HepG2 (cell line): ENCODE measurements at regions not wholly inside any gene's neighbourhood (a gene's known extent, or its start where the extent isn't known, plus 50 kb on each side); places are given as distances from the start of the nearest gene placed in this dataset.

Experiments
- ATAC-seq: fragments of 200-7000 bp; cut with Tn5 transposase; 3 replicates; pipeline ENCODE4 v1.9.1; 2020; ENCODE audit warnings: mild to moderate bottlenecking, moderate library complexity
- BruUV-seq: library from RNA; stranded (reverse); fragments of 400-500 nt; replicated peaks from 2 replicates; lab custom pipeline; 2021; lab: Mats Ljungman, UMichigan
- CTCF ChIA-PET: fragments of 300-600 bp; formaldehyde crosslinking; extraction: SDS; loops from one replicate; lab custom pipeline; 2021; ENCODE audit warnings: low total read pairs, inconsistent platforms, low intra/inter-chr PET ratio; lab: Yijun Ruan, JAX
- POLR2A ChIA-PET: fragments of 350-600 bp; sonication (Branson Sonifier 250); formaldehyde crosslinking; loops from one replicate; lab custom pipeline; 2020; ENCODE audit warnings: antibody characterized with exemption, inconsistent platforms; lab: Yijun Ruan, JAX
- DNase-seq: peaks from one replicate; pipeline ENCODE4 v3.0.0-alpha.2; 2015; ENCODE audit warnings: low spot score
- FAIRE-seq: peaks from 3 replicates; lab custom pipeline; 2011; peaks lifted over from hg19 to GRCh38; lab: Jason Lieb, UNC
- H2AFZ ChIP-seq: one replicate; pipeline ENCODE4 v1.6.1; 2011; ENCODE audit warnings: low read length, inconsistent platforms
- H3K27ac ChIP-seq: fragments of 300-600 bp; 3 replicates; pipeline ENCODE4 v1.8.0; 2011; ENCODE audit warnings: mixed run types, mild to moderate bottlenecking, mixed read lengths, low read length, inconsistent platforms; ENCODE audit not compliant: insufficient read depth; ENCODE audit errors: extremely low read length
- H3K27me3 ChIP-seq, 2 experiments: fragments of 200-600 bp in 1 of 2; 2 replicates in 1 of 2; 3 replicates in 1 of 2; pipeline versions ENCODE4 v1.6.0 to v1.8.0; 2011; ENCODE audit warnings: low read length in 2 of 2, mild to moderate bottlenecking in 2 of 2, moderate library complexity in 2 of 2, inconsistent platforms in 1 of 2; ENCODE audit not compliant: insufficient read depth in 2 of 2, control insufficient read depth in 1 of 2
- H3K36me3 ChIP-seq, 2 experiments: fragments of 200-600 bp in 1 of 2; replicated peaks in 1 of 2; 2 replicates in 1 of 2; 3 replicates in 1 of 2; pipeline versions ENCODE4 v1.5.1 to v1.8.0; 2011; ENCODE audit warnings: low read length in 2 of 2, inconsistent platforms in 1 of 2; ENCODE audit not compliant: insufficient read depth in 2 of 2, control insufficient read depth in 1 of 2
- H3K4me1 ChIP-seq: 2 replicates; pipeline ENCODE4 v1.5.1; 2012; ENCODE audit warnings: low read length, inconsistent platforms; ENCODE audit not compliant: insufficient read depth
- H3K4me2 ChIP-seq: 2 replicates; pipeline ENCODE4 v1.6.0; 2011; ENCODE audit warnings: low read depth, low read length, inconsistent platforms
- H3K4me3 ChIP-seq, 3 experiments: fragments of 200-600 bp in 1 of 3; sonication (generic), shearing (Covaris generic) in 1 of 3; replicated peaks in 1 of 3; 2 replicates each; pipeline ENCODE4 v1.5.1; 2011 to 2016; ENCODE audit warnings: low read length in 3 of 3, inconsistent platforms in 2 of 3, low read depth in 2 of 3, mild to moderate bottlenecking in 2 of 3, control low read depth in 1 of 3, mixed read lengths in 1 of 3; ENCODE audit not compliant: insufficient read depth in 1 of 3
- H3K79me2 ChIP-seq: one replicate; pipeline ENCODE4 v1.6.1; 2011; ENCODE audit warnings: low read length, inconsistent platforms; ENCODE audit not compliant: insufficient read depth
- H3K9ac ChIP-seq: 2 replicates; pipeline ENCODE4 v1.6.0; 2011; ENCODE audit warnings: mild to moderate bottlenecking, low read depth, low read length, inconsistent platforms; ENCODE audit not compliant: insufficient read depth
- H3K9me3 ChIP-seq: 2 replicates; pipeline ENCODE4 v1.5.1; 2012; ENCODE audit warnings: mild to moderate bottlenecking, low read length
- H4K20me1 ChIP-seq: 2 replicates; pipeline ENCODE4 v1.6.0; 2011; ENCODE audit warnings: inconsistent platforms, mild to moderate bottlenecking, low read length, moderate library complexity; ENCODE audit not compliant: insufficient read depth
- LCORL ChIP-seq, 2 experiments: fragments of 450-650 bp in 1 of 2; sonication (generic) in 1 of 2; formaldehyde crosslinking in 1 of 2; IDR thresholded peaks; 2 replicates each; pipeline versions ENCODE4 v1.5.0 to v1.6.1; 2017 to 2020; ENCODE audit warnings: antibody characterized with exemption in 1 of 2, missing genetic modification reagents in 1 of 2
- RFXANK ChIP-seq: IDR thresholded peaks from 2 replicates; pipeline ENCODE4 v1.6.1; 2016
- SALL1 ChIP-seq: sonication (generic); formaldehyde crosslinking; IDR thresholded peaks from 2 replicates; pipeline ENCODE4 v1.8.0; 2022; ENCODE audit warnings: mild to moderate bottlenecking, missing genetic modification reagents
- YEATS2 ChIP-seq: sonication (generic); formaldehyde crosslinking; IDR thresholded peaks from 2 replicates; pipeline ENCODE4 v1.4.0; 2020; ENCODE audit warnings: missing genetic modification reagents, borderline replicate concordance
- ZFP62 ChIP-seq: sonication (generic); formaldehyde crosslinking; IDR thresholded peaks from 2 replicates; pipeline ENCODE4 v1.4.0; 2020; ENCODE audit warnings: missing genetic modification reagents
- ZFP82 ChIP-seq: sonication (generic); formaldehyde crosslinking; IDR thresholded peaks from 2 replicates; pipeline ENCODE4 v1.5.1; 2020; ENCODE audit warnings: mild to moderate bottlenecking, missing genetic modification reagents, borderline replicate concordance
- ZNF12 ChIP-seq: sonication (generic); formaldehyde crosslinking; IDR thresholded peaks from 2 replicates; pipeline ENCODE4 v1.5.0; 2020; ENCODE audit warnings: missing genetic modification reagents
- ZNF501 ChIP-seq: sonication (generic); formaldehyde crosslinking; IDR thresholded peaks from 2 replicates; pipeline ENCODE4 v1.5.1; 2020; ENCODE audit warnings: mild to moderate bottlenecking, moderate library complexity, missing genetic modification reagents
- ZNF660 ChIP-seq: sonication (generic); formaldehyde crosslinking; IDR thresholded peaks from 2 replicates; pipeline ENCODE4 v1.5.1; 2020; ENCODE audit warnings: mild to moderate bottlenecking, low read depth, missing genetic modification reagents, borderline replicate concordance
- ZSCAN30 ChIP-seq: sonication (generic); formaldehyde crosslinking; IDR thresholded peaks from 2 replicates; pipeline ENCODE4 v1.5.0; 2020; ENCODE audit warnings: mild to moderate bottlenecking, missing genetic modification reagents
- WGBS: methylation state at CpG from one replicate; pipeline ENCODE4 v1.1.6; 2017; ENCODE audit warnings: low lambda C conversion rate; 5-methylcytosine and 5-hydroxymethylcytosine counted together
- in situ Hi-C: cut with HindIII; loops from 2 replicates; pipeline ENCODE4 v1.10.0; 2017; ENCODE audit warnings: low pct_unique_long_range_greater_than_20kb; ENCODE audit not compliant: extremely low pct_ligation_motif_present
- intact Hi-C: fragments of 100-400 bp; cut with micrococcal nuclease; formaldehyde crosslinking; loops from one replicate; pipeline ENCODE4 v1.10.0; 2022; ENCODE audit not compliant: unreplicated experiment
- TF ChIP-seq, protein P1 (sequence below), 2 experiments: fragments of 450-650 bp in 1 of 2; sonication (generic) in 1 of 2; formaldehyde crosslinking in 1 of 2; IDR thresholded peaks; 2 replicates each; pipeline versions ENCODE4 v1.6.1 to v1.8.0; 2016 to 2022; ENCODE audit warnings: antibody characterized with exemption in 1 of 2, mild to moderate bottlenecking in 1 of 2, missing genetic modification reagents in 1 of 2
- TF ChIP-seq, protein P2 (sequence below): IDR thresholded peaks from 2 replicates; pipeline ENCODE4 v1.6.1; 2016; ENCODE audit warnings: low read depth, control low read depth

- no peak overlapping the region for H2AFZ ChIP-seq
- WGBS = 36% methylated on average over 5 of the region's 6 CpGs
- no peaks in the 10 kb centered on the region for H3K9me3 ChIP-seq
- ChIA-PET POLR2A (interaction anchor here (0.7 to 0.9 kb wide), 2 partner anchors 22 to 329 kb away, joined by 3 to 4 read pairs; no protein-coding TSS in a partner anchor), CTCF (interaction anchor here (1.5 to 2.3 kb wide), 2 partner anchors 301 to 334 kb away, joined by 7 to 13 read pairs; no protein-coding TSS in a partner anchor)
- peak; percentile 95 for ATAC-seq
- H3K36me3 ChIP-seq = no peaks in the 10 kb centered on the region
- 0 out of 5 replicates have a peak, but pooled peaks cover 0 to 2% of the 10 kb centered on the region in 2 experiments for H3K27me3 ChIP-seq
- H4K20me1 ChIP-seq = no peaks in the 10 kb centered on the region
- DNase-seq = peak; percentile 75
- FAIRE-seq = no peak
- peaks cover 28% of the 10 kb centered on the region for H3K4me1 ChIP-seq
- no peak overlapping the region for H3K9ac ChIP-seq
- peak overlapping the region in 1 of 3 experiments; percentile 36; a peak in 1 of 6 replicates for H3K4me3 ChIP-seq
- H3K4me2 ChIP-seq = peak overlapping the region; percentile 60
- intact Hi-C loops = loop anchor here (1.0 to 5.0 kb wide), 3 partner anchors 53 to 335 kb away; no protein-coding TSS in a partner anchor
- H3K79me2 ChIP-seq = no peaks in the 10 kb centered on the region
- no TSS peak for BruUV-seq
- in situ Hi-C loops = loop anchor here (10.0 kb wide), 1 partner anchor 327 kb away; no protein-coding TSS in a partner anchor
- H3K27ac ChIP-seq = no peak overlapping the region
- no peak for TF ChIP-seq ZNF660
- TF ChIP-seq ZNF12 (CRISPR knock-in tag) = no peak
- no peak for TF ChIP-seq ZNF501 (CRISPR knock-in tag)
- no peak for TF ChIP-seq LCORL (IDR thresholded peaks at IDR 0.05)
- TF ChIP-seq LCORL (CRISPR knock-in tag; IDR thresholded peaks at IDR 0.05) = peak; percentile 28; the same call in 1 of the 2 replicates
- TF ChIP-seq RFXANK (CRISPR knock-in tag) = no peak
- TF ChIP-seq, protein P1, sequence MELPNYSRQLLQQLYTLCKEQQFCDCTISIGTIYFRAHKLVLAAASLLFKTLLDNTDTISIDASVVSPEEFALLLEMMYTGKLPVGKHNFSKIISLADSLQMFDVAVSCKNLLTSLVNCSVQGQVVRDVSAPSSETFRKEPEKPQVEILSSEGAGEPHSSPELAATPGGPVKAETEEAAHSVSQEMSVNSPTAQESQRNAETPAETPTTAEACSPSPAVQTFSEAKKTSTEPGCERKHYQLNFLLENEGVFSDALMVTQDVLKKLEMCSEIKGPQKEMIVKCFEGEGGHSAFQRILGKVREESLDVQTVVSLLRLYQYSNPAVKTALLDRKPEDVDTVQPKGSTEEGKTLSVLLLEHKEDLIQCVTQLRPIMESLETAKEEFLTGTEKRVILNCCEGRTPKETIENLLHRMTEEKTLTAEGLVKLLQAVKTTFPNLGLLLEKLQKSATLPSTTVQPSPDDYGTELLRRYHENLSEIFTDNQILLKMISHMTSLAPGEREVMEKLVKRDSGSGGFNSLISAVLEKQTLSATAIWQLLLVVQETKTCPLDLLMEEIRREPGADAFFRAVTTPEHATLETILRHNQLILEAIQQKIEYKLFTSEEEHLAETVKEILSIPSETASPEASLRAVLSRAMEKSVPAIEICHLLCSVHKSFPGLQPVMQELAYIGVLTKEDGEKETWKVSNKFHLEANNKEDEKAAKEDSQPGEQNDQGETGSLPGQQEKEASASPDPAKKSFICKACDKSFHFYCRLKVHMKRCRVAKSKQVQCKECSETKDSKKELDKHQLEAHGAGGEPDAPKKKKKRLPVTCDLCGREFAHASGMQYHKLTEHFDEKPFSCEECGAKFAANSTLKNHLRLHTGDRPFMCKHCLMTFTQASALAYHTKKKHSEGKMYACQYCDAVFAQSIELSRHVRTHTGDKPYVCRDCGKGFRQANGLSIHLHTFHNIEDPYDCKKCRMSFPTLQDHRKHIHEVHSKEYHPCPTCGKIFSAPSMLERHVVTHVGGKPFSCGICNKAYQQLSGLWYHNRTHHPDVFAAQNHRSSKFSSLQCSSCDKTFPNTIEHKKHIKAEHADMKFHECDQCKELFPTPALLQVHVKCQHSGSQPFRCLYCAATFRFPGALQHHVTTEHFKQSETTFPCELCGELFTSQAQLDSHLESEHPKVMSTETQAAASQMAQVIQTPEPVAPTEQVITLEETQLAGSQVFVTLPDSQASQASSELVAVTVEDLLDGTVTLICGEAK (IDR thresholded peaks at IDR 0.05) = no peak
- TF ChIP-seq, protein P1 (CRISPR knock-in tag; IDR thresholded peaks at IDR 0.05) = no peak
- TF ChIP-seq YEATS2 (CRISPR knock-in tag) = no peak
- no peak for TF ChIP-seq ZSCAN30 (CRISPR knock-in tag)
- TF ChIP-seq, protein P2, sequence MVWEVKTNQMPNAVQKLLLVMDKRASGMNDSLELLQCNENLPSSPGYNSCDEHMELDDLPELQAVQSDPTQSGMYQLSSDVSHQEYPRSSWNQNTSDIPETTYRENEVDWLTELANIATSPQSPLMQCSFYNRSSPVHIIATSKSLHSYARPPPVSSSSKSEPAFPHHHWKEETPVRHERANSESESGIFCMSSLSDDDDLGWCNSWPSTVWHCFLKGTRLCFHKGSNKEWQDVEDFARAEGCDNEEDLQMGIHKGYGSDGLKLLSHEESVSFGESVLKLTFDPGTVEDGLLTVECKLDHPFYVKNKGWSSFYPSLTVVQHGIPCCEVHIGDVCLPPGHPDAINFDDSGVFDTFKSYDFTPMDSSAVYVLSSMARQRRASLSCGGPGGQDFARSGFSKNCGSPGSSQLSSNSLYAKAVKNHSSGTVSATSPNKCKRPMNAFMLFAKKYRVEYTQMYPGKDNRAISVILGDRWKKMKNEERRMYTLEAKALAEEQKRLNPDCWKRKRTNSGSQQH (CRISPR knock-in tag) = no peak
- TF ChIP-seq ZFP62 (CRISPR knock-in tag) = no peak
- no peak for TF ChIP-seq ZFP82 (CRISPR knock-in tag)
- no peak; the same call in 1 of the 2 replicates for TF ChIP-seq SALL1 (CRISPR knock-in tag)
Observed at GRCh38 chr18:23077493-23078256, 57.6 kb upstream of the CABLES1 start.
